ENCODE measurements at regions not wholly inside any gene's neighbourhood (a gene's known extent, or its start where the extent isn't known, plus 50 kb on each side); places are given as distances from the start of the nearest gene placed in this dataset.

- 49% methylated on average over 14 of the region's 15 CpGs for WGBS (ENCODE audit: insufficient coverage)
- no peak overlapping the region for H3K4me3 ChIP-seq (ENCODE audit: low read depth, low read length)
- H3K9me3 ChIP-seq (ENCODE audit: control insufficient read depth, insufficient read depth, low read length): no peaks in the 10 kb centered on the region
- peaks cover 37% of the 10 kb centered on the region for H3K4me1 ChIP-seq (ENCODE audit: control insufficient read depth, insufficient read depth, low read length)
- no peaks in the 10 kb centered on the region for H3K27me3 ChIP-seq (ENCODE audit: control insufficient read depth, insufficient read depth, low read length)
- peaks cover 3% of the 10 kb centered on the region for H3K36me3 ChIP-seq (ENCODE audit: control insufficient read depth, insufficient read depth, low read length)
- peak in 1 of 6 donors; percentile 56 for DNase-seq (ENCODE audit: low read depth in 4 of 6, low spot score in 6 of 6)
- H3K27ac ChIP-seq (ENCODE audit: low read depth, low read length): no peak overlapping the region
Measured at GRCh38 chr16:85293904-85294642, 181.8 kb upstream of the CIBAR2 start.

DNA sequence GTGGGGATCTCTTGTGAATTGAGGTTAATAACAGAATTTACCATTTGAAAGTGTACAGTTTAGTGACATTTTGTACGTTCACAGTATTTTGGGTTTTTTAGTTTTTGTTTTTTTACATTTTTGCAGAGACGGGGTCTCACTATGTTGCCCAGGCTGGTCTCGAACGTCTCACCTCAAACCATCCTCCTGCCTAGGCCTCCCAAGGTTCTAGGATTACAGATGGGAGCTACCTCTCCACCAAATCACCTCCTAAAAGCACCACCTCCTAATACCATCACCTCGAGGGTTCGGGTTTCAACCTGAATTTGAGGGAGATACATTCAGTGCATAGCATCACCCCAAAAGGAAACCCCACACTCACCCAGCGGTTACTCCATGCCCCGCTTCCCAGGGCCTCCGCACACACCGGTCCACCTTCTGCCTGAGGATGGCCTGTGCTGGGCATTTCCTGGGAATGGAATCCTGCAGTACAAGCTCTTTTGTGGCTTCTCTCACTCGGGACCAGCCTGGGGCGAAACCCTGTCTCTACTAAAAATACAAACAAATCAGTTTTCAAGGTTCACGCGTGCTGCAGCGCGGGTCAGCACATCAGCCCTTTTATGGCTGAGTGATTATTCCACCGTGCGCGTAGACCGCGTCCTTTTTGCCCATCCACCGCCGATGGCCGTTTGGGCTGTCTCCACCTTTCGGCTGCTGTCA lies 182.7 kb upstream of the CIBAR2 start:
- H3K27ac ChIP-seq (ENCODE audit: low read depth, low read length): no peak overlapping the region
- DNase-seq (ENCODE audit: low read depth in 4 of 6, low spot score in 6 of 6): no peak
- peaks cover 34% of the 10 kb centered on the region for H3K4me1 ChIP-seq (ENCODE audit: control insufficient read depth, insufficient read depth, low read length)
- no peak overlapping the region for H3K4me3 ChIP-seq (ENCODE audit: low read depth, low read length)
- 90% methylated on average over 20 of the region's 25 CpGs for WGBS (ENCODE audit: insufficient coverage)
- peaks cover 3% of the 10 kb centered on the region for H3K36me3 ChIP-seq (ENCODE audit: control insufficient read depth, insufficient read depth, low read length)
- no peaks in the 10 kb centered on the region for H3K27me3 ChIP-seq (ENCODE audit: control insufficient read depth, insufficient read depth, low read length)
- no peaks in the 10 kb centered on the region for H3K9me3 ChIP-seq (ENCODE audit: control insufficient read depth, insufficient read depth, low read length)

DNA sequence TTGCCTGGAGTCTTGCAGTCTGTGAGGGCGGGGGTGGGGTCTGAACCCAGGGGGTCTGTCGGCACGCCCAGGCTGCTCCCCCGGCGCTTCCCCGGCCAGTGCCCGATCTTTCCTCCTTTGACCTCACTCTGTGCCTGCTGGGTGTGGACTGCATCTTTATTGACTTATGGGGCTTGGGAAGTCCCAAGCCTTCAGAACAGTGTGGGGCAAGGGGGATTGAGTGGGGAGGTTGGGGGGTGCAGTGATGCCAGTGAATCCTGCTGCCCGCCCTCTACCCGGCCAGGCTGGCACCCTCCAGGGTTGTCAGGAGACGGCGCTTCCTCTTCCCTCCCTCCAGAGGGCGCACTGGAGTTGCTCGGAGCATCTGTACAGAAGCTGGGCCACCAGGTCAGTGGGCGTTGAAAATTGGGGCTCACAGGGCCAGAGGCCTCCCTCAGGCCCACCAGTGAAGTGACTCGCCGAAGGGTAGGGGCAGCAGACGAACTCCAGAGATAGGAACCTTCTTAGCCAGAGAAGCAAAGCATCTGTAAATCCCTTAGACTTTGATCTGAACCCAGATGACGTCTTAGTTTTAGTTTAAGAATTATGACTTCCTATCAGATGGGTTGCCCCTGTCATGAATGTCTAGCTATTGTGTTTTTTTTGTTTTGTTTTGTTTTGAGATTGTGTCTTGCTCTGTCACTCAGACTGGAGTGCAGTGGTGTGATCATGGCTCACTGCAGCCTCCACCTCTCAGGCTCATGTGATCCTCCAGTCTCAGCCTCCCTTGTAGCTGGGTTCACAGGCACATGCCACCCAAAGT lies 184.8 kb upstream of the CIBAR2 start:
- 65% methylated on average over 9 of the region's 18 CpGs for WGBS (ENCODE audit: insufficient coverage)
- H3K9me3 ChIP-seq (ENCODE audit: control insufficient read depth, insufficient read depth, low read length): no peaks in the 10 kb centered on the region
- peaks cover 34% of the 10 kb centered on the region for H3K4me1 ChIP-seq (ENCODE audit: control insufficient read depth, insufficient read depth, low read length)
- H3K36me3 ChIP-seq (ENCODE audit: control insufficient read depth, insufficient read depth, low read length): no peaks in the 10 kb centered on the region
- no peak overlapping the region for H3K4me3 ChIP-seq (ENCODE audit: low read depth, low read length)
- H3K27ac ChIP-seq (ENCODE audit: low read depth, low read length): no peak overlapping the region
- no peak for DNase-seq (ENCODE audit: low read depth in 4 of 6, low spot score in 6 of 6)
- no peaks in the 10 kb centered on the region for H3K27me3 ChIP-seq (ENCODE audit: control insufficient read depth, insufficient read depth, low read length)

- no peak for DNase-seq (ENCODE audit: low read depth in 4 of 6, low spot score in 6 of 6)
- no peak overlapping the region for H3K27ac ChIP-seq (ENCODE audit: low read depth, low read length)
- WGBS (ENCODE audit: insufficient coverage): 95% methylated on average over 9 of the region's 9 CpGs
- no peak overlapping the region for H3K4me3 ChIP-seq (ENCODE audit: low read depth, low read length)
- no peaks in the 10 kb centered on the region for H3K9me3 ChIP-seq (ENCODE audit: control insufficient read depth, insufficient read depth, low read length)
- no peaks in the 10 kb centered on the region for H3K36me3 ChIP-seq (ENCODE audit: control insufficient read depth, insufficient read depth, low read length)
- H3K4me1 ChIP-seq (ENCODE audit: control insufficient read depth, insufficient read depth, low read length): peaks cover 42% of the 10 kb centered on the region
- no peaks in the 10 kb centered on the region for H3K27me3 ChIP-seq (ENCODE audit: control insufficient read depth, insufficient read depth, low read length)
Measured at GRCh38 chr16:85297881-85298280, 185.6 kb upstream of the CIBAR2 start.

DNA sequence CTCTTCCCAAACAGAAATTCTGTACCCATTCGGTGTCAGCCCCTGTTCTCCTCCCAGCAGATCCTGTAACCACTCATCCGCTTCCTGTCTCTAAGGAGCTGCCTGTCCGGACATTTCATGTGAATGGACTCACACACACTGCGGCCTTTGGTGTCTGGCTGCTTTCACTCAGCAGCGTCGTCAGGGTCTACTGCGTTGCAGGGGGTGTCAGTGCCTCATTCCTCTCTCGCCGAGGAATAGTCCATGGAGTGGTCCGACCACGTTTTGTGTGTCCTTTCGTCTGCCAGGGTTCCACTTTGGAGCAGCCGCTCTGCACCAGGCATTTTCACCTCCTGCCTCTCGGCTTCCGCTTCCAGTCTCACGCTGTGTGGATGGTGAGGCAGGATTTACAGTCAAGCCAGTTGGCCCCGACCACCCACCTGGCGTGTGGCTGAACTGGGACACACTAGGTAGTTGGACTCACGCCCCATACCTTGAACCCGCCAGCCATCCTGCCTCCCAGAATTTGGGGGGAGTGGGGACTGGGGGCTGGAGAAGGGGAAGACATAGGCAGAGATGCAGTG lies 188.2 kb upstream of the CIBAR2 start:
- DNase-seq (ENCODE audit: low read depth in 4 of 6, low spot score in 6 of 6): no peak
- Histone ChIP-seq H3K36me3 (ENCODE audit: control insufficient read depth, insufficient read depth, low read length) (no peaks in the 10 kb centered on the region), H3K9me3 (ENCODE audit: control insufficient read depth, insufficient read depth, low read length) (no peaks in the 10 kb centered on the region), H3K27ac (ENCODE audit: low read depth, low read length) (no peak overlapping the region), H3K4me1 (ENCODE audit: control insufficient read depth, insufficient read depth, low read length) (peaks cover 44% of the 10 kb centered on the region), H3K4me3 (ENCODE audit: low read depth, low read length) (no peak overlapping the region), H3K27me3 (ENCODE audit: control insufficient read depth, insufficient read depth, low read length) (no peaks in the 10 kb centered on the region)
- 58% methylated on average over 16 of the region's 20 CpGs for WGBS (ENCODE audit: insufficient coverage)

DNA sequence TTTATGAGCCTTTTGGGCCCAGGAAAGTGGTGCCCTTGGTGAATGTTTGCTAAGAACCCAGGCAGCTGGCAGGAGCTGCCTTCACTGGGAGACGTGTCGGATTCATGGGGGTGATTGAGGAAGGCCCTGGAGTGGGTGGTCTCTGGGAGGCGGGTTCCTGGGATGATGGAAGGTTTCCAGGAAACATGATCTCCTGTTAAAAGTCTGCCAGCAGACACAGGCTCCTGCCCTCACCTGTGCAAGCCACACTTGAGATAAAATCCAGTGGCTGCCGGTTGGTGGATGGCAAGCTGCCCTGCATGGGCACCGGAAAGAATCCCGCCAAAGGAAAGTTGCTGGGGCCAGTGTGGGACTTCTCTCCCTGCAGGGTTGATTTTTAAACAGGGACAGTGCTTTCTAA lies 189.0 kb upstream of the CIBAR2 start:
- peaks cover 46% of the 10 kb centered on the region for H3K4me1 ChIP-seq (ENCODE audit: control insufficient read depth, insufficient read depth, low read length)
- H3K27ac ChIP-seq (ENCODE audit: low read depth, low read length): no peak overlapping the region
- DNase-seq (ENCODE audit: low read depth in 4 of 6, low spot score in 6 of 6): no peak
- no peaks in the 10 kb centered on the region for H3K27me3 ChIP-seq (ENCODE audit: control insufficient read depth, insufficient read depth, low read length)
- no peaks in the 10 kb centered on the region for H3K36me3 ChIP-seq (ENCODE audit: control insufficient read depth, insufficient read depth, low read length)
- no peak overlapping the region for H3K4me3 ChIP-seq (ENCODE audit: low read depth, low read length)
- H3K9me3 ChIP-seq (ENCODE audit: control insufficient read depth, insufficient read depth, low read length): no peaks in the 10 kb centered on the region
- 64% methylated on average over 6 of the region's 6 CpGs for WGBS (ENCODE audit: insufficient coverage)

DNA sequence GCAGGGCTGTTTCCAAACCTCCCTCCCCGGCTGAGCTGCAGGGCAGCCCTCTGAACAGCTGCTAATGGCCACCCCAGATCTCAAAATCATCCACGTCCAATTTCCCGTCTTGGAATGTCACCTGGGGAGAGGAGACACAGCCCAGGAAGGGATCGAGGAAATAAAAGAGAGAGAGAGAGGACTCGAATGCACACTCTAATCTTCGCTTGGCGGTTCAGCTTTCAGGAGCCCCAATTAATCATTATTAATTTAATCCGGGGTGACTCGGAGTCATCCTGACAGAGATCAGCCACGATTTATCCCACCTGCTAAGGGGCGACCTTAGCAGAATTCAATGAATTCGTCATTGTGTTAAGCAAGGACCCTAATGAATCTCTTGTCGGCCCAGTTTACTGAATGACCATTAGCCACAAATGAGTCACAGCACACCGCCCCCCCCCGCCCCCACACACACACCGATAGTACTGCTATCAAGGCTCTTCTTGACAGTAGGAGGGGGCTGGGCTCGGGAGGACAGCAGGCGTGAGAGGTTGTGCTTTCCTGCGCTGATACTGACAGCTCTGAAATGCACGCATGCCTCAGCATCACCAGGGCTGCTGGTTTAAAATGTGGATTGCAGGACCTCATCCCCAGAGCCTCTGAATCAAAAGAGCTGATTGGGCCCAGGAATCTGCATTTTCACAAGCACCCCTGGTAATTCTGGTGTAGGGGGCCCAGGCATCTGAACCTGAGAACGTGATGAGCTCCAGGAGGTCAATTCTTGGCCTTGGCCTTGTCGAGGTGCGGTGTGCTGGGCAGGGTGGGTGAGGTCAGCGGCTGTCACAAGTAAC lies 190.0 kb upstream of the CIBAR2 start:
- H3K4me3 ChIP-seq (ENCODE audit: low read depth, low read length): no peak overlapping the region
- H3K9me3 ChIP-seq (ENCODE audit: control insufficient read depth, insufficient read depth, low read length): no peaks in the 10 kb centered on the region
- no peak overlapping the region for H3K27ac ChIP-seq (ENCODE audit: low read depth, low read length)
- 55% methylated on average over 11 of the region's 24 CpGs for WGBS (ENCODE audit: insufficient coverage)
- H3K36me3 ChIP-seq (ENCODE audit: control insufficient read depth, insufficient read depth, low read length): no peaks in the 10 kb centered on the region
- no peaks in the 10 kb centered on the region for H3K27me3 ChIP-seq (ENCODE audit: control insufficient read depth, insufficient read depth, low read length)
- H3K4me1 ChIP-seq (ENCODE audit: control insufficient read depth, insufficient read depth, low read length): peaks cover 56% of the 10 kb centered on the region
- peak in 1 of 6 donors; percentile 88 for DNase-seq (ENCODE audit: low read depth in 4 of 6, low spot score in 6 of 6)

DNA sequence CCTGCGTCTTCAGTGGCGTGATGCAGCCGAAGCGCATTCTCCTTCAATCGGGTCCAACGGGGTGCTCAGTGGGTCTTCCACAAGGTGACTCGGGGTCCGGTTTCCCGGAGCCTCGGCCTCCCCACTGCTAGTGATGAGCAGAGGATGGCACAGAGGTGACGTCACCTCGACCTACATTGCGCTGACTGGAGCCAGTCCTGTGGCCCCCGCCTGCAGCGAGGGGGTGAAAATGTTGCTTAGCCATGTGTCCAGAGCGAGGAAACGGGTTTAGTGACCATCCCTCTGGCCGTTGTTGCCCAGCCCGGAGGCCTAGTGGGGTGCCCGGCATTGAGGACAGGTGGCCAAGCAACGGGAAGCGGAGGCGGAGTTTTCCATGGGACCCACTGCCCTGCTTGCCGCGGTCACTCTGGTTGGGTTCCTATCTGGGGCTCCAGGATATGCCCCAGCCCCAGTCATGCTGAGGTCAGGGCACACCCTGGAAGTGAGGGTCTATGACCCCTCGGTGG lies 190.6 kb upstream of the CIBAR2 start:
- Histone ChIP-seq H3K4me3 (ENCODE audit: low read depth, low read length) (no peak overlapping the region), H3K4me1 (ENCODE audit: control insufficient read depth, insufficient read depth, low read length) (peaks cover 62% of the 10 kb centered on the region), H3K36me3 (ENCODE audit: control insufficient read depth, insufficient read depth, low read length) (no peaks in the 10 kb centered on the region), H3K27ac (ENCODE audit: low read depth, low read length) (no peak overlapping the region), H3K27me3 (ENCODE audit: control insufficient read depth, insufficient read depth, low read length) (no peaks in the 10 kb centered on the region), H3K9me3 (ENCODE audit: control insufficient read depth, insufficient read depth, low read length) (no peaks in the 10 kb centered on the region)
- no peak for DNase-seq (ENCODE audit: low read depth in 4 of 6, low spot score in 6 of 6)
- WGBS (ENCODE audit: insufficient coverage): 66% methylated on average over 26 of the region's 26 CpGs

Data from spinal cord (tissue), 9 donors.